ENCODE measurements at regions not wholly inside any gene's neighbourhood (a gene's known extent, or its start where the extent isn't known, plus 50 kb on each side); places are given as distances from the start of the nearest gene placed in this dataset.

DNA sequence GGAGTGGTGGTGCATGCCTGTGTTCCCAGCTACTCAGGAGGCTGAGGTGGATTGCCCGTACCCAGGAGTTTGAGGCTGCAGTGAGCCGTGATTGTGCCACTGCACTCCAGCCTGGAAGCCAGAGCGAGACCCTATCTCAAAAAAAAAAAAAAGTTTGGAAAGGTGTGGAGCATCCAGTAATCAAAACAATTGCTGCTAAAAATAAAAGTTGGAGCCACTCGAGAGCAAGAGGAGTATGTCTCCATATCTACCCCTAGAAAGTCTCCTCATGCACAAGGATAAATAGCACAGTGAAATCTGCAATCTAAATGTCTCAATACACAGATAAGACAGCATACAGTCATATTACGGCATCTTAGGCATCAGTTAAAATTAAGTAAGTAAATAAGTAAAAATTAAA is 81.5 kb upstream of the NEBL start:
- TF ChIP-seq POLR2A (IDR thresholded peaks at IDR 0.05; ENCODE audit: low read depth, low read length) (no peak), POLR2AphosphoS5 (IDR thresholded peaks at IDR 0.05; ENCODE audit: low read depth, low read length) (no peak), TAF1 (IDR thresholded peaks at IDR 0.05; ENCODE audit: borderline replicate concordance, low read depth, low read length) (no peak)
